ENCODE measurements at regions not wholly inside any gene's neighbourhood (a gene's known extent, or its start where the extent isn't known, plus 50 kb on each side); places are given as distances from the start of the nearest gene placed in this dataset.

DNA sequence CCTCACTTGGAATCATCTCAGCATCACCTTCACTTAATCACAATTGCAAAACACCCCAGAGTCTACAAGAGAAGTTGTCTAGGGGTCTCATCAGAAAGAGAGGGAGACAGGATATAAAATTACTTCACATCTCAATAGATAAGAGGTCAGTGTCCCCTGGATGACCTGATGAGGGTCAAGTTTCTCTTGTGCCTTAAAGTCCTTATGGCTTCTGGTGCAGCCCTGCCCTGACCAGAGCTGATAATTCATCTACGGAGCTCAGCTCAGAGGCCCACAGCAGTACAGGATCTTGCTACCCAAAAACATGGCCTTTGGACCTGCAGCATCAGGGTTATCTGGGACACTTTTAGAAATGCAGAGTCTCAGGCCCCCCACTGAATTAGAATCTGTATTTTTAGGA lies 111.1 kb upstream of the GLI3 start:
- no peak overlapping the region for H3K4me3 ChIP-seq (replicated peaks; ENCODE audit: low read depth, low read length)
- no peak for DNase-seq (ENCODE audit: low read depth)
- TF ChIP-seq, protein P1, sequence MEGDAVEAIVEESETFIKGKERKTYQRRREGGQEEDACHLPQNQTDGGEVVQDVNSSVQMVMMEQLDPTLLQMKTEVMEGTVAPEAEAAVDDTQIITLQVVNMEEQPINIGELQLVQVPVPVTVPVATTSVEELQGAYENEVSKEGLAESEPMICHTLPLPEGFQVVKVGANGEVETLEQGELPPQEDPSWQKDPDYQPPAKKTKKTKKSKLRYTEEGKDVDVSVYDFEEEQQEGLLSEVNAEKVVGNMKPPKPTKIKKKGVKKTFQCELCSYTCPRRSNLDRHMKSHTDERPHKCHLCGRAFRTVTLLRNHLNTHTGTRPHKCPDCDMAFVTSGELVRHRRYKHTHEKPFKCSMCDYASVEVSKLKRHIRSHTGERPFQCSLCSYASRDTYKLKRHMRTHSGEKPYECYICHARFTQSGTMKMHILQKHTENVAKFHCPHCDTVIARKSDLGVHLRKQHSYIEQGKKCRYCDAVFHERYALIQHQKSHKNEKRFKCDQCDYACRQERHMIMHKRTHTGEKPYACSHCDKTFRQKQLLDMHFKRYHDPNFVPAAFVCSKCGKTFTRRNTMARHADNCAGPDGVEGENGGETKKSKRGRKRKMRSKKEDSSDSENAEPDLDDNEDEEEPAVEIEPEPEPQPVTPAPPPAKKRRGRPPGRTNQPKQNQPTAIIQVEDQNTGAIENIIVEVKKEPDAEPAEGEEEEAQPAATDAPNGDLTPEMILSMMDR (IDR thresholded peaks at IDR 0.05; ENCODE audit: low read length, missing control alignments), result no peak

DNA sequence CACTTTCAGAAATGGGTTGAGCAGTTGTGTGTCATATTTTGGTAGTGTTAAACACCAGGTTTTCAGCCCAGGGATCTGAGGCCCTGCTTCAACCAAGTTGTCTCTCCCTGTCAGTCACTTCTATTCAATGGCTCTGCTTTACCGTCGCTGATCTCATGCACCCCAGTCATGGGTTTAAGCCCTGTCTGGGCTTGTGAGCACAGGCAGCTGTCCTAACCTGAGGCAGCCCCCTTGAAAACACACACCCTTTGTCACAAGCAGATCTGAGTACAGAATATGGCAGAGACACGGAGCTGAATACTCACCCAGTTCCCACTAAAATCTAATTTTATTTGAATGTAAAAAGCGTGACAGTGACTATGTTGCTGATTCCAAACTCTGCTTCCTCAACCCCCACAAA lies 110.6 kb upstream of the GLI3 start:
- H3K4me3 ChIP-seq (replicated peaks; ENCODE audit: low read depth, low read length), result no peak overlapping the region
- DNase-seq (ENCODE audit: low read depth), result no peak
- TF ChIP-seq, protein P1 (IDR thresholded peaks at IDR 0.05; ENCODE audit: low read length, missing control alignments), result no peak

- DNase-seq (ENCODE audit: low read depth), result no peak
- no peak overlapping the region for H3K4me3 ChIP-seq (replicated peaks; ENCODE audit: low read depth, low read length)
- TF ChIP-seq, protein P1 (IDR thresholded peaks at IDR 0.05; ENCODE audit: low read length, missing control alignments), result no peak
Observed at GRCh38 chr7:42345478-42346299, 108.7 kb upstream of the GLI3 start.

DNA sequence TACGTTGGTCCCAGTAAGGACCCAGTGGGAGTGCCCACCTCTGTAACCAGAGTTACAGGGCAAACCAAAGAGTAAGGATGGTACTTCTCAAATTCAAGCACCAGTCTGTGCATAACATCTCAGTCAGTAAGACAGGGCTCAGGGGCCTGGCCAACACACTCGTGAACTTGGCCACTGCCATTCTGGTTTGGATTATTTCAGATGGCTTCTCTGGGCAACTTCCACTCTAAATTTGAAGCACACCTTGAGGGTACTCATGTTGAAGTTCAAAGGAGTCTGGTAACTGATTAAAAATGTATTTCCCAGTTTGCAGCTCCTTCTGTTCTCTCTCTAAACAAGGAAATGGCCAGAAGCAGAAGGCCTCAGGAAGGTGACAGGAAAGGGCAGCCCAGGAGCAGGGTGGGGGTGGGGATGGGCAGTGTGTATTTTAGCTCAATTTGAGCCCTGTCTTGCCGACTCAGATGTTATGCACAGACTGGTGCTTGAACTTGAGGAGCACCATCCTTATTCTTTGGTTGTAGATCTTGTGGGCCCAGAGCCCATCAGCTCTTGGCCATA lies 107.3 kb upstream of the GLI3 start:
- H3K4me3 ChIP-seq (replicated peaks; ENCODE audit: low read depth, low read length), result no peak overlapping the region
- DNase-seq (ENCODE audit: low read depth), result no peak
- TF ChIP-seq, protein P1 (IDR thresholded peaks at IDR 0.05; ENCODE audit: low read length, missing control alignments), result no peak

DNA sequence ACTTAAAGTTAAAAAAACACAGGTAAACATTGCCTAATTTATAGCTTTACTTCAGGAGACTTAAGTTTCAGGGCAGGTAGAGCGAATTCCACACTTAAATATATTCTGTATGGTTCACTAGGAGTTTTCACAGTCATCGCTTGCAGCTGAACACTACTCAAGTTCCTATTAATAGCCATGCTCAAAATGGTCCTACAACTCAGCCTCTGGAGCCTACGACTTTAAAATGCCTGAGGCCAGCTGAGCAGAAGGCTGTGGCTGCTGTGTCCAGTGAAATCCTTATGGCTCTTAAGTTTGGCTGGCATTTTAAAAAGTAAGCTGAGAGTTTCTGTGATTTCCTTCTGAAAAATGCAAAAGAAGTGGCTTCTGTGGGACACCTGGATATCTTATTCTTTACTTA lies 105.4 kb upstream of the GLI3 start:
- TF ChIP-seq, protein P1 (IDR thresholded peaks at IDR 0.05; ENCODE audit: low read length, missing control alignments), result no peak
- no peak for DNase-seq (ENCODE audit: low read depth)
- H3K4me3 ChIP-seq (replicated peaks; ENCODE audit: low read depth, low read length), result no peak overlapping the region

DNA sequence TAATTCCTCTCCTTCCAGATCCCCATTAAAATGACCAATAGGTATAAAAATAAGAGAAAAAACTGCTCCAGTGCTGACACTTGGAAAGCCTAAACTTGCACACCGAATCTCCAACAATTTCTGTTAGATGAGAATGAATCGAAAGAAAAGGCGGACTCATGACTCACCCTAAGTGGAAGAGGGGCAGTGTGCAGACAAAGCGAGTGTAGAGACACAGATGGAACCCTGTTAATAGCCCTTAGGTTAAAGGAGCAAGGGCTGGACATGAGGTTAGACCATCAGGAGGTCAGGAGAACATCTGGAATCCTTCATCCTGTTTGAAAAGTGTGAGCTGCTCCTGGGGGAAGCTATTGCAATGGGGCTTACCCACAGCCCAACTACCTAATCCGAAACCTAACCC lies 103.4 kb upstream of the GLI3 start:
- TF ChIP-seq, protein P1 (IDR thresholded peaks at IDR 0.05; ENCODE audit: low read length, missing control alignments), result no peak
- no peak overlapping the region for H3K4me3 ChIP-seq (replicated peaks; ENCODE audit: low read depth, low read length)
- no peak for DNase-seq (ENCODE audit: low read depth)

Measured in fibroblast of pulmonary artery (primary cell).